SU-DHL-6 (cell line): ENCODE measurements at regions not wholly inside any gene's neighbourhood (a gene's known extent, or its start where the extent isn't known, plus 50 kb on each side); places are given as distances from the start of the nearest gene placed in this dataset.

Experiments
- H2AFZ ChIP-seq: fragments of 200-600 bp; sonication (generic); 2 replicates; pipeline ENCODE4 v1.6.1; 2014; ENCODE audit warnings: low read depth, mild to moderate bottlenecking, moderate library complexity, mixed read lengths, antibody characterized with exemption, low read length; ENCODE audit not compliant: severe bottlenecking
- H3F3A ChIP-seq: fragments of 200-600 bp; shearing (Covaris generic); 2 replicates; pipeline ENCODE4 v1.6.0; 2016; ENCODE audit warnings: antibody characterized with exemption, mild to moderate bottlenecking; ENCODE audit not compliant: insufficient read depth
- H3K27ac ChIP-seq: fragments of 200-600 bp; sonication (generic); 2 replicates; pipeline ENCODE4 v1.5.1; 2016; ENCODE audit warnings: low read depth, mild to moderate bottlenecking, low read length, moderate library complexity, mixed read lengths
- H3K27me3 ChIP-seq: fragments of 200-600 bp; sonication (generic), shearing (Covaris generic); 2 replicates; pipeline ENCODE4 v1.6.0; 2014; ENCODE audit warnings: mild to moderate bottlenecking, low read length
- H3K36me3 ChIP-seq: fragments of 200-600 bp; sonication (generic); 2 replicates; pipeline ENCODE4 v1.6.1; 2014; ENCODE audit warnings: mild to moderate bottlenecking, low read length, mixed read lengths
- H3K4me2 ChIP-seq: fragments of 300-600, 200-600 bp; shearing (Covaris generic), sonication (generic); 2 replicates; pipeline ENCODE4 v1.6.0; 2014; ENCODE audit warnings: low read length, low read depth, mild to moderate bottlenecking; ENCODE audit not compliant: poor library complexity, severe bottlenecking
- H3K4me3 ChIP-seq: fragments of 200-600 bp; sonication (generic); 2 replicates; pipeline ENCODE4 v1.5.1; 2014; ENCODE audit warnings: antibody characterized with exemption, low read length, mild to moderate bottlenecking, mixed read lengths; ENCODE audit not compliant: insufficient read depth, poor library complexity, severe bottlenecking
- H3K79me2 ChIP-seq: fragments of 200-600 bp; sonication (generic); 2 replicates; pipeline ENCODE4 v1.6.1; 2014; ENCODE audit warnings: mild to moderate bottlenecking, low read length, moderate library complexity; ENCODE audit not compliant: insufficient read depth
- H3K9ac ChIP-seq: fragments of 200-600 bp; sonication (generic); 2 replicates; pipeline ENCODE4 v1.7.0; 2014; ENCODE audit warnings: mild to moderate bottlenecking, low read length
- H3K9me2 ChIP-seq: fragments of 200-600 bp; sonication (generic); replicated peaks from 2 replicates; pipeline ENCODE4 v1.6.1; 2014; ENCODE audit warnings: low read length; ENCODE audit not compliant: insufficient read depth
- H3K9me3 ChIP-seq: fragments of 200-600 bp; sonication (generic); 2 replicates; pipeline ENCODE4 v1.6.1; 2014; ENCODE audit warnings: low read length, mixed read lengths; ENCODE audit not compliant: insufficient read depth
- H4K20me1 ChIP-seq: fragments of 200-600 bp; sonication (generic); 2 replicates; pipeline ENCODE4 v1.6.1; 2014; ENCODE audit warnings: low read depth, mild to moderate bottlenecking, antibody characterized with exemption, low read length, moderate library complexity, mixed read lengths
- CTCF ChIP-seq: fragments of 200-600 bp; sonication (generic); IDR thresholded peaks from one replicate; pipeline ENCODE4 v1.5.1; 2017; ENCODE audit warnings: antibody characterized with exemption, mild to moderate bottlenecking, low read length, moderate library complexity; ENCODE audit not compliant: insufficient read depth, poor library complexity, severe bottlenecking
- EZH2phosphoT487 ChIP-seq: fragments of 200-600 bp; sonication (generic), shearing (Covaris generic); conservative IDR thresholded peaks from 2 replicates; pipeline ENCODE4 v1.6.1; 2018; ENCODE audit warnings: mild to moderate bottlenecking, antibody characterized with exemption, low read length, moderate library complexity, mixed read lengths

- H3K4me3 ChIP-seq: no peak overlapping the region
- H3K9me3 ChIP-seq: no peaks in the 10 kb centered on the region
- H3K27me3 ChIP-seq: no peaks in the 10 kb centered on the region
- H4K20me1 ChIP-seq: no peaks in the 10 kb centered on the region
- H3K9ac ChIP-seq: no peak overlapping the region
- no peaks in the 10 kb centered on the region for H3K79me2 ChIP-seq
- H3K4me2 ChIP-seq: no peak overlapping the region
- TF ChIP-seq CTCF (no peak), EZH2phosphoT487 (no peak)
- H2AFZ ChIP-seq: no peak overlapping the region
- H3F3A ChIP-seq: no peaks in the 10 kb centered on the region
- H3K27ac ChIP-seq: no peak overlapping the region
- H3K9me2 ChIP-seq: no peaks in the 10 kb centered on the region
- no peaks in the 10 kb centered on the region for H3K36me3 ChIP-seq
Observed at GRCh38 chr3:177753451-177754155, 556.3 kb upstream of the TBL1XR1 start.

GRCh38 chr3:177754508-177754921, 557.2 kb upstream of the TBL1XR1 start:
- H3K79me2 ChIP-seq: no peaks in the 10 kb centered on the region
- no peaks in the 10 kb centered on the region for H3F3A ChIP-seq
- H3K9me3 ChIP-seq: no peaks in the 10 kb centered on the region
- H3K27me3 ChIP-seq: no peaks in the 10 kb centered on the region
- H4K20me1 ChIP-seq: no peaks in the 10 kb centered on the region
- no peak overlapping the region for H3K4me3 ChIP-seq
- no peaks in the 10 kb centered on the region for H3K9me2 ChIP-seq
- H3K27ac ChIP-seq: no peak overlapping the region
- TF ChIP-seq EZH2phosphoT487 (no peak), CTCF (no peak)
- H2AFZ ChIP-seq: no peak overlapping the region
- H3K36me3 ChIP-seq: no peaks in the 10 kb centered on the region
- no peak overlapping the region for H3K9ac ChIP-seq
- no peak overlapping the region for H3K4me2 ChIP-seq

DNA sequence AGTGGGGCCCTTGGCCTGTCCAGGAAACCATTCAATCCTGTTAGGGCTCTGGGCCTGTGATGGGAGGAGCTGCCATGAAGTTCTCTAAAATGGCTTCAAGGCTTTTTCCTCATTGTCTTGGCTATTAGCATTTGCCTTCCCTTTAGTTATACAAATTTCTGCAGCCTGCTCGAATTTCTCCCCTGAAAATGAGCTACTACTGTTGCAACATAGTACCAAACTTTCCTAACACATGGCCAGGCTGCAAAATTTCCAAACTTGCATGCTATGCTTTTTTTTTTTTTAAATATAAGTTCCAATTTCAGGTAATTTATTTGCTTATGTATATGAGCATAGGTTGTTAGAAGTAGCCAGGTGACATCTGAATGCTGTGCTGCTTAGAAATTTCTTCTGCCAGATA, 560.8 kb upstream of the TBL1XR1 start:
- Histone ChIP-seq H3F3A (no peaks in the 10 kb centered on the region), H2AFZ (no peak overlapping the region), H3K4me3 (no peak overlapping the region), H3K27ac (no peak overlapping the region), H3K9me2 (no peaks in the 10 kb centered on the region), H3K36me3 (no peaks in the 10 kb centered on the region), H4K20me1 (no peaks in the 10 kb centered on the region), H3K79me2 (no peaks in the 10 kb centered on the region), H3K9me3 (no peaks in the 10 kb centered on the region), H3K4me2 (no peak overlapping the region), H3K9ac (no peak overlapping the region), H3K27me3 (no peaks in the 10 kb centered on the region)
- TF ChIP-seq CTCF: no peak
- no peak for TF ChIP-seq EZH2phosphoT487
